Adrenal gland (tissue), 5 donors: ENCODE measurements at regions not wholly inside any gene's neighbourhood (a gene's known extent, or its start where the extent isn't known, plus 50 kb on each side); places are given as distances from the start of the nearest gene placed in this dataset.

Source experiments
- CTCF ChIP-seq, 6 experiments: fragments of 450-650 bp in 4 of 6; fragments of 200-600 bp in 2 of 6; sonication (generic) in 1 of 6; IDR thresholded peaks; 1 replicate in 5 of 6; 2 replicates in 1 of 6; pipeline versions ENCODE4 v1.5.1 to v1.8.0; 2016 to 2021; ENCODE audit warnings: antibody characterized with exemption in 6 of 6, mild to moderate bottlenecking in 2 of 6, moderate library complexity in 1 of 6
- POLR2A ChIP-seq, 2 donors: fragments of 450-650 bp; IDR thresholded peaks; one replicate each; pipeline ENCODE4 v1.6.1; 2017; ENCODE audit warnings: antibody characterized with exemption in 2 of 2, mild to moderate bottlenecking in 2 of 2, moderate library complexity in 1 of 2
- donor health status: DM: no; HTN: no; CAD: no.

- TF ChIP-seq POLR2A (IDR thresholded peaks at IDR 0.05) (no peak), CTCF (IDR thresholded peaks at IDR 0.05) (no peak)
Observed at GRCh38 chr5:96129276-96129675, 167.6 kb upstream of the ELL2 start.
